Fibroblast of the aortic adventitia (primary cell): ENCODE measurements at regions not wholly inside any gene's neighbourhood (a gene's known extent, or its start where the extent isn't known, plus 50 kb on each side); places are given as distances from the start of the nearest gene placed in this dataset. TPM values are rescaled to one million over a fixed set of nuclear protein-coding genes. Genes with fewer than 3 reads are reported as not detected.

Experiments
- small RNA-seq: library from RNA; depleted of rRNA; stranded (forward); fragments of <200 nt; gene quantifications from one replicate; pipeline ENCODE3, GENCODE V24; 2012

Small RNA genes lying in the stretch of these regions (small RNA-seq; reads per million reads assigned to genes)
- gene RN7SL484P, result not detected
